ENCODE measurements at regions not wholly inside any gene's neighbourhood (a gene's known extent, or its start where the extent isn't known, plus 50 kb on each side); places are given as distances from the start of the nearest gene placed in this dataset.

GRCh38 chr10:118827053-118827452 lies 72.3 kb upstream of the CACUL1 start:
- TF ChIP-seq, protein P1, sequence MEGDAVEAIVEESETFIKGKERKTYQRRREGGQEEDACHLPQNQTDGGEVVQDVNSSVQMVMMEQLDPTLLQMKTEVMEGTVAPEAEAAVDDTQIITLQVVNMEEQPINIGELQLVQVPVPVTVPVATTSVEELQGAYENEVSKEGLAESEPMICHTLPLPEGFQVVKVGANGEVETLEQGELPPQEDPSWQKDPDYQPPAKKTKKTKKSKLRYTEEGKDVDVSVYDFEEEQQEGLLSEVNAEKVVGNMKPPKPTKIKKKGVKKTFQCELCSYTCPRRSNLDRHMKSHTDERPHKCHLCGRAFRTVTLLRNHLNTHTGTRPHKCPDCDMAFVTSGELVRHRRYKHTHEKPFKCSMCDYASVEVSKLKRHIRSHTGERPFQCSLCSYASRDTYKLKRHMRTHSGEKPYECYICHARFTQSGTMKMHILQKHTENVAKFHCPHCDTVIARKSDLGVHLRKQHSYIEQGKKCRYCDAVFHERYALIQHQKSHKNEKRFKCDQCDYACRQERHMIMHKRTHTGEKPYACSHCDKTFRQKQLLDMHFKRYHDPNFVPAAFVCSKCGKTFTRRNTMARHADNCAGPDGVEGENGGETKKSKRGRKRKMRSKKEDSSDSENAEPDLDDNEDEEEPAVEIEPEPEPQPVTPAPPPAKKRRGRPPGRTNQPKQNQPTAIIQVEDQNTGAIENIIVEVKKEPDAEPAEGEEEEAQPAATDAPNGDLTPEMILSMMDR (conservative IDR thresholded peaks at IDR 0.05 in 1 of 2, IDR thresholded peaks at IDR 0.05 in 1 of 2; ENCODE audit: extremely low read depth in 1 of 2, insufficient read depth in 1 of 2, low read depth in 1 of 2, low read length in 2 of 2), result no peak
- TF ChIP-seq EZH2 (IDR thresholded peaks at IDR 0.05; ENCODE audit: borderline replicate concordance, low read length), result no peak
